SK-N-SH (cell line): ENCODE measurements at regions not wholly inside any gene's neighbourhood (a gene's known extent, or its start where the extent isn't known, plus 50 kb on each side); places are given as distances from the start of the nearest gene placed in this dataset.
A peak's percentile ranks its signal among the peaks of the same experiment; 100 is the strongest.

Experiments used
- CTCF ChIA-PET: fragments of 300-600, 350-600 bp; formaldehyde crosslinking; extraction: SDS; loops from one replicate; lab custom pipeline; 2021; lab: Yijun Ruan, JAX
- POLR2A ChIA-PET: fragments of 350-600 bp; sonication (Branson Sonifier 250); formaldehyde crosslinking; extraction: SDS; loops from one replicate; lab custom pipeline; 2020; ENCODE audit warnings: antibody characterized with exemption, inconsistent platforms; lab: Yijun Ruan, JAX
- DNase-seq: peaks from one replicate; pipeline ENCODE4 v3.0.0; 2012
- H2AFZ ChIP-seq: fragments of 200-600 bp; sonication (generic); 2 replicates; pipeline ENCODE4 v1.8.1; 2016; ENCODE audit warnings: antibody characterized with exemption, mild to moderate bottlenecking, low read depth
- H3F3A ChIP-seq: fragments of 200-600 bp; sonication (generic); replicated peaks from 2 replicates; pipeline ENCODE3; 2016; ENCODE audit warnings: antibody characterized with exemption, mild to moderate bottlenecking; ENCODE audit not compliant: insufficient read depth
- H3K27ac ChIP-seq, 2 experiments: fragments of 200-500 bp in 1 of 2; fragments of 200-600 bp in 1 of 2; sonication (Bioruptor generic) in 1 of 2; sonication (generic), shearing (Covaris generic) in 1 of 2; 2 replicates each; pipeline versions ENCODE4 v1.5.1 to v1.6.1; 2014 to 2016; ENCODE audit warnings: low read depth in 2 of 2, inconsistent platforms in 1 of 2, low read length in 1 of 2, mild to moderate bottlenecking in 1 of 2, mixed read lengths in 1 of 2
- H3K27me3 ChIP-seq: fragments of 200-600 bp; sonication (generic), shearing (Covaris generic); 2 replicates; pipeline ENCODE4 v1.6.1; 2016; ENCODE audit warnings: mixed run types; ENCODE audit not compliant: insufficient read depth
- H3K36me3 ChIP-seq, 2 experiments: fragments of 200-500 bp in 1 of 2; fragments of 200-600 bp in 1 of 2; sonication (Bioruptor generic) in 1 of 2; sonication (generic) in 1 of 2; replicated peaks in 1 of 2; 2 replicates each; pipeline versions ENCODE3 to v1.5.1; 2014 to 2016; ENCODE audit warnings: low read length in 1 of 2, mild to moderate bottlenecking in 1 of 2; ENCODE audit not compliant: insufficient read depth in 2 of 2, control insufficient read depth in 1 of 2
- H3K4me1 ChIP-seq, 2 experiments: fragments of 200-500 bp in 1 of 2; fragments of 200-600 bp in 1 of 2; sonication (Bioruptor generic) in 1 of 2; sonication (generic), shearing (Covaris generic) in 1 of 2; 2 replicates each; pipeline versions ENCODE4 v1.5.1 to v1.6.1; 2014 to 2016; ENCODE audit warnings: low read depth in 1 of 2, low read length in 1 of 2, mixed run types in 1 of 2; ENCODE audit not compliant: insufficient read depth in 2 of 2, control insufficient read depth in 1 of 2
- H3K4me2 ChIP-seq: fragments of 200-600 bp; sonication (generic), shearing (Covaris generic); 2 replicates; pipeline ENCODE4 v1.6.1; 2017; ENCODE audit warnings: mixed run types
- H3K4me3 ChIP-seq, 2 experiments: fragments of 200-500 bp in 1 of 2; fragments of 200-600 bp in 1 of 2; sonication (Bioruptor generic) in 1 of 2; sonication (generic), shearing (Covaris generic) in 1 of 2; 2 replicates each; pipeline versions ENCODE4 v1.5.1 to v1.8.1; 2014 to 2016; ENCODE audit warnings: low read depth in 2 of 2, inconsistent platforms in 1 of 2, low read length in 1 of 2, mild to moderate bottlenecking in 1 of 2, mixed read lengths in 1 of 2, moderate library complexity in 1 of 2
- H3K79me2 ChIP-seq: fragments of 200-600 bp; sonication (generic); 2 replicates; pipeline ENCODE4 v1.8.1; 2017; ENCODE audit warnings: mild to moderate bottlenecking; ENCODE audit not compliant: insufficient read depth
- H3K9ac ChIP-seq: fragments of 200-600 bp; sonication (generic); 2 replicates; pipeline ENCODE4 v1.6.1; 2017; ENCODE audit warnings: mixed run types
- H3K9me2 ChIP-seq: fragments of 200-600 bp; sonication (generic); 2 replicates; pipeline ENCODE4 v1.6.1; 2017; ENCODE audit warnings: mixed run types
- H3K9me3 ChIP-seq: fragments of 200-600 bp; sonication (generic); 2 replicates; pipeline ENCODE4 v1.6.1; 2017; ENCODE audit warnings: mixed run types, mild to moderate bottlenecking, moderate library complexity
- H4K20me1 ChIP-seq: fragments of 200-600 bp; sonication (generic); 2 replicates; pipeline ENCODE4 v1.6.1; 2017; ENCODE audit warnings: mild to moderate bottlenecking, mixed run types; ENCODE audit not compliant: insufficient read depth
- IRF3 ChIP-seq: fragments of 150-350 bp; IDR thresholded peaks from 2 replicates; pipeline ENCODE4 v1.6.1; 2016; ENCODE audit warnings: mild to moderate bottlenecking, low read depth, low read length
- MAX ChIP-seq: IDR thresholded peaks from 2 replicates; pipeline ENCODE4 v1.4.0; 2012; ENCODE audit warnings: low read depth
- MEF2A ChIP-seq: IDR thresholded peaks from 2 replicates; pipeline ENCODE4 v1.4.0; 2012; ENCODE audit warnings: low read depth, borderline replicate concordance
- MXI1 ChIP-seq: IDR thresholded peaks from 2 replicates; pipeline ENCODE4 v1.6.1; 2012; ENCODE audit warnings: mild to moderate bottlenecking, low read depth, low read length, improper control_type of control experiment
- RFX5 ChIP-seq: IDR thresholded peaks from 2 replicates; pipeline ENCODE4 v1.6.1; 2012; ENCODE audit warnings: mild to moderate bottlenecking, improper control_type of control experiment, low read length
- RXRA ChIP-seq: IDR thresholded peaks from 2 replicates; pipeline ENCODE4 v1.4.0; 2012; ENCODE audit warnings: low read depth, mild to moderate bottlenecking, borderline replicate concordance
- TEAD4 ChIP-seq: IDR thresholded peaks from 2 replicates; pipeline ENCODE4 v1.4.0; 2012; ENCODE audit warnings: mild to moderate bottlenecking, borderline replicate concordance; ENCODE audit not compliant: insufficient read depth
- YY1 ChIP-seq: IDR thresholded peaks from 2 replicates; pipeline ENCODE4 v1.4.0; 2012; ENCODE audit warnings: low read depth, mild to moderate bottlenecking
- ZBTB33 ChIP-seq: IDR thresholded peaks from 2 replicates; pipeline ENCODE4 v1.4.0; 2012; ENCODE audit warnings: low read depth, borderline replicate concordance
- WGBS: methylation state at CpG from one replicate; pipeline ENCODE4 v1.1.6; 2017; ENCODE audit warnings: low lambda C conversion rate; 5-methylcytosine and 5-hydroxymethylcytosine counted together
- TF ChIP-seq, protein P1 (sequence below): fragments of 200-600 bp; sonication (generic); IDR thresholded peaks from 2 replicates; pipeline ENCODE4 v1.6.1; 2017; ENCODE audit warnings: antibody characterized with exemption, mild to moderate bottlenecking, moderate library complexity
- TF ChIP-seq, protein P2 (sequence below): IDR thresholded peaks from 2 replicates; pipeline ENCODE4 v1.4.0; 2012; ENCODE audit warnings: low read depth, borderline replicate concordance
- TF ChIP-seq, protein P3 (sequence below): IDR thresholded peaks from 2 replicates; pipeline ENCODE4; 2012

- CTCF ChIA-PET, result no interaction called here
- H3F3A ChIP-seq, result no peaks in the 10 kb centered on the region
- DNase-seq, result no peak
- H3K9me2 ChIP-seq, result no peaks in the 10 kb centered on the region
- peak overlapping the region; percentile 75; the same call in 1 of the 2 replicates for H2AFZ ChIP-seq
- H3K9ac ChIP-seq, result no peak overlapping the region
- no peak overlapping the region; a peak in 1 of 4 replicates for H3K27ac ChIP-seq
- no peaks in the 10 kb centered on the region for H3K27me3 ChIP-seq
- 96% methylated on average over 7 of the region's 8 CpGs for WGBS
- no peak for TF ChIP-seq YY1
- no peak for TF ChIP-seq TEAD4
- no peak for TF ChIP-seq IRF3
- TF ChIP-seq, protein P1, sequence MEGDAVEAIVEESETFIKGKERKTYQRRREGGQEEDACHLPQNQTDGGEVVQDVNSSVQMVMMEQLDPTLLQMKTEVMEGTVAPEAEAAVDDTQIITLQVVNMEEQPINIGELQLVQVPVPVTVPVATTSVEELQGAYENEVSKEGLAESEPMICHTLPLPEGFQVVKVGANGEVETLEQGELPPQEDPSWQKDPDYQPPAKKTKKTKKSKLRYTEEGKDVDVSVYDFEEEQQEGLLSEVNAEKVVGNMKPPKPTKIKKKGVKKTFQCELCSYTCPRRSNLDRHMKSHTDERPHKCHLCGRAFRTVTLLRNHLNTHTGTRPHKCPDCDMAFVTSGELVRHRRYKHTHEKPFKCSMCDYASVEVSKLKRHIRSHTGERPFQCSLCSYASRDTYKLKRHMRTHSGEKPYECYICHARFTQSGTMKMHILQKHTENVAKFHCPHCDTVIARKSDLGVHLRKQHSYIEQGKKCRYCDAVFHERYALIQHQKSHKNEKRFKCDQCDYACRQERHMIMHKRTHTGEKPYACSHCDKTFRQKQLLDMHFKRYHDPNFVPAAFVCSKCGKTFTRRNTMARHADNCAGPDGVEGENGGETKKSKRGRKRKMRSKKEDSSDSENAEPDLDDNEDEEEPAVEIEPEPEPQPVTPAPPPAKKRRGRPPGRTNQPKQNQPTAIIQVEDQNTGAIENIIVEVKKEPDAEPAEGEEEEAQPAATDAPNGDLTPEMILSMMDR, result no peak
- no peak for TF ChIP-seq ZBTB33
- TF ChIP-seq, protein P2, sequence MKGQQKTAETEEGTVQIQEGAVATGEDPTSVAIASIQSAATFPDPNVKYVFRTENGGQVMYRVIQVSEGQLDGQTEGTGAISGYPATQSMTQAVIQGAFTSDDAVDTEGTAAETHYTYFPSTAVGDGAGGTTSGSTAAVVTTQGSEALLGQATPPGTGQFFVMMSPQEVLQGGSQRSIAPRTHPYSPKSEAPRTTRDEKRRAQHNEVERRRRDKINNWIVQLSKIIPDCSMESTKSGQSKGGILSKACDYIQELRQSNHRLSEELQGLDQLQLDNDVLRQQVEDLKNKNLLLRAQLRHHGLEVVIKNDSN, result no peak
- no peak for TF ChIP-seq RFX5
- TF ChIP-seq, protein P3, sequence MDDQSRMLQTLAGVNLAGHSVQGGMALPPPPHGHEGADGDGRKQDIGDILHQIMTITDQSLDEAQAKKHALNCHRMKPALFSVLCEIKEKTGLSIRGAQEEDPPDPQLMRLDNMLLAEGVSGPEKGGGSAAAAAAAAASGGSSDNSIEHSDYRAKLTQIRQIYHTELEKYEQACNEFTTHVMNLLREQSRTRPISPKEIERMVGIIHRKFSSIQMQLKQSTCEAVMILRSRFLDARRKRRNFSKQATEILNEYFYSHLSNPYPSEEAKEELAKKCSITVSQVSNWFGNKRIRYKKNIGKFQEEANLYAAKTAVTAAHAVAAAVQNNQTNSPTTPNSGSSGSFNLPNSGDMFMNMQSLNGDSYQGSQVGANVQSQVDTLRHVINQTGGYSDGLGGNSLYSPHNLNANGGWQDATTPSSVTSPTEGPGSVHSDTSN, result no peak
- TF ChIP-seq MEF2A, result no peak
- no peak for TF ChIP-seq RXRA
- TF ChIP-seq MXI1, result no peak
- no peak for TF ChIP-seq MAX
- POLR2A ChIA-PET, result no interaction called here
- H3K79me2 ChIP-seq, result no peaks in the 10 kb centered on the region
- H3K36me3 ChIP-seq, result no peaks in the 10 kb centered on the region
- H3K4me2 ChIP-seq, result no peak overlapping the region
- no peaks in the 10 kb centered on the region for H3K9me3 ChIP-seq
- H3K4me3 ChIP-seq, result no peak overlapping the region
- no peaks in the 10 kb centered on the region for H4K20me1 ChIP-seq
- H3K4me1 ChIP-seq, result no peaks in the 10 kb centered on the region; a peak in 1 of 4 replicates
Measured at GRCh38 chr2:8597559-8598225, 84.2 kb upstream of the ID2 start.
